Transverse colon (tissue), 4 donors: ENCODE measurements at regions not wholly inside any gene's neighbourhood (a gene's known extent, or its start where the extent isn't known, plus 50 kb on each side); places are given as distances from the start of the nearest gene placed in this dataset.

Experiments
- CTCF ChIP-seq, 5 experiments: fragments of 200-600 bp in 3 of 5; fragments of 450-650 bp in 2 of 5; sonication (generic) in 3 of 5; IDR thresholded peaks; 1 replicate in 2 of 5; 2 replicates in 3 of 5; pipeline ENCODE4 v1.5.1; 2016 to 2017; ENCODE audit warnings: antibody characterized with exemption in 5 of 5, inconsistent platforms in 3 of 5, mild to moderate bottlenecking in 2 of 5, moderate library complexity in 1 of 5
- EP300 ChIP-seq: sonication (generic); formaldehyde crosslinking; IDR thresholded peaks from one replicate; pipeline ENCODE4 v1.6.1; 2017; ENCODE audit warnings: antibody characterized with exemption, low read depth
- POLR2A ChIP-seq: fragments of 450-650 bp; IDR thresholded peaks from one replicate; pipeline ENCODE4 v1.6.1; 2016; ENCODE audit warnings: antibody characterized with exemption, mild to moderate bottlenecking, moderate library complexity
- POLR2AphosphoS5 ChIP-seq, 3 donors: sonication (generic); formaldehyde crosslinking; IDR thresholded peaks; one replicate each; pipeline ENCODE4 v1.6.1; 2016; ENCODE audit warnings: antibody characterized with exemption in 3 of 3

DNA sequence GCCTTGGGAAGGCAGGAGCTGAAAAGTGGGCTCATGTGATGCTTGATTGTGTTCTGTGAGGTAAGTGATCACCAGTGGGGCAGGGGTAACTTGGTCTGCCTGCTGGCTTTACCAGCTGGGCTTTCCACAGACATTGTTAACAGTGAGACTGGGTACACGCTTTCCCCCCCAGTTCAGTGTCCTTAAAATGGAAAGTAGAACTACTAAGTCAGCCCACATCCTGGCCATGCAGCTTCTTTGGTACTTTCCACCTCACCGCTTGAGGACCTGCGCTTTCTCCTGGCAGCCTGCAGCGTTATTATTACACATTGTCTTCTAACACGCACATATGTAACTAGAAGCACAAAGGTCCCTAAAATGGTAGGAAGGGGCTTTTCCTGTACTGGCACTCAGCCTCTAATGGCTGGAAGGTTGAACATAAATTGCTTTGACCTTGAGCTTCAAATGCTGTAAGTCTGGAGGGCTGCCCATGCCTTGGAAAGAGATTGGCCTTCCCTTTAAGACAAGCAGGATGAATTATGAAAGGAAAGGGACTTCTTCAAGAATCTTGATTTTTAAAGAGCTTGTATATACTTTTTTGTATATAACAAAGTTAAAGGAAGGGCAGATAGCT, 216.1 kb upstream of the ROPN1 start:
- TF ChIP-seq CTCF (IDR thresholded peaks at IDR 0.05) (no peak), POLR2A (no peak), POLR2AphosphoS5 (IDR thresholded peaks at IDR 0.05) (no peak), EP300 (no peak)
